ENCODE measurements at regions not wholly inside any gene's neighbourhood (a gene's known extent, or its start where the extent isn't known, plus 50 kb on each side); places are given as distances from the start of the nearest gene placed in this dataset.
"Not testable (repeated sequence)": the region's sequence is repeated elsewhere in the genome, so short reads cannot be mapped to it uniquely, and the experiment has no call there.

DNA sequence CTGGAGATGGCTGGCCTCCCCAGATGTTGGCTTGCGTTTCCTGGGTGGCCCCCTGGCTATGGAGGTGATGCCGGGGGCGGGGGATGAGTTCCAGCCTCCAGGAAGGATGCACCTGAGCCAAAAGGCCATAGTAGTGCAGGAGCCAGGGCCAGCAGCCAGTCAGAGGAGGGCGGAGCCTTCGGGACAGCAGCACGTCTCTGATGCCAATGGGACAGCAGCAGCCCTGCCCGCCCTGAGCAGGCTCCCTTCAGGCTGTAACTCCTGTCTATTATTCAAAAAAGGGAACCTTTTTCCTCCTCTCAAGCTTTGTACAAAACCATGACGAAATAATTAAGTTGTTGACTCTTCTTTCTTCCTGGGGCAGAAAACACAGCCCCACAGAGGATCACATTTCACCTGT, 189.7 kb downstream of the BCL2L11 start:
- TF ChIP-seq, protein P1, sequence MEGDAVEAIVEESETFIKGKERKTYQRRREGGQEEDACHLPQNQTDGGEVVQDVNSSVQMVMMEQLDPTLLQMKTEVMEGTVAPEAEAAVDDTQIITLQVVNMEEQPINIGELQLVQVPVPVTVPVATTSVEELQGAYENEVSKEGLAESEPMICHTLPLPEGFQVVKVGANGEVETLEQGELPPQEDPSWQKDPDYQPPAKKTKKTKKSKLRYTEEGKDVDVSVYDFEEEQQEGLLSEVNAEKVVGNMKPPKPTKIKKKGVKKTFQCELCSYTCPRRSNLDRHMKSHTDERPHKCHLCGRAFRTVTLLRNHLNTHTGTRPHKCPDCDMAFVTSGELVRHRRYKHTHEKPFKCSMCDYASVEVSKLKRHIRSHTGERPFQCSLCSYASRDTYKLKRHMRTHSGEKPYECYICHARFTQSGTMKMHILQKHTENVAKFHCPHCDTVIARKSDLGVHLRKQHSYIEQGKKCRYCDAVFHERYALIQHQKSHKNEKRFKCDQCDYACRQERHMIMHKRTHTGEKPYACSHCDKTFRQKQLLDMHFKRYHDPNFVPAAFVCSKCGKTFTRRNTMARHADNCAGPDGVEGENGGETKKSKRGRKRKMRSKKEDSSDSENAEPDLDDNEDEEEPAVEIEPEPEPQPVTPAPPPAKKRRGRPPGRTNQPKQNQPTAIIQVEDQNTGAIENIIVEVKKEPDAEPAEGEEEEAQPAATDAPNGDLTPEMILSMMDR (IDR thresholded peaks at IDR 0.05) = not testable (repeated sequence)
- not testable (repeated sequence) for TF ChIP-seq POLR2AphosphoS5, POLR2A, EP300 (IDR thresholded peaks at IDR 0.05)

Measured in gastroesophageal sphincter (tissue), 3 donors.